ENCODE measurements at regions not wholly inside any gene's neighbourhood (a gene's known extent, or its start where the extent isn't known, plus 50 kb on each side); places are given as distances from the start of the nearest gene placed in this dataset.

DNA sequence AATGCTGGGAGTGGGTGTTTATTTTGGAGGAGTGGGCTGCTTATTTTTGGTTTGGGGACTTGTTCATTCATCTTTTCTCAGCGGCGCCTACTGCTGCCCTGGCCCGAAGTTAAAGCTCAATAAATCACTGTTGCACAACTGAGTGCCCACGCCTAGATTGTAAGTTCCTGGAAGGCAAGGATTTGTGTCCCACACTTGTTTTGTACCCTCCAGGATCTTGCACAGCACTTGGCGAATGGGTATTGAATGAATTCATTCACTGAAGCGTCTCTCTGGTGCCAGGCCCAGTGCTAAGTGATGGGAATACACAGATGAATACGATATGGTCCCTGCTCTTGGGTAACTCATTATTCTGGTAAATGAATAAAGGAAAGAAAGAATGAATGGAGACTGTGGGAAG lies 153.3 kb upstream of the PARP11 start:
- TF ChIP-seq POLR2A (IDR thresholded peaks at IDR 0.05; ENCODE audit: low read length), result no peak
- no peak for TF ChIP-seq GATA1 (IDR thresholded peaks at IDR 0.05; ENCODE audit: low read depth, low read length)

All from erythroblast (primary cell).